NB4 (cell line): ENCODE measurements at regions not wholly inside any gene's neighbourhood (a gene's known extent, or its start where the extent isn't known, plus 50 kb on each side); places are given as distances from the start of the nearest gene placed in this dataset.
"Not testable (repeated sequence)": the region's sequence is repeated elsewhere in the genome, so short reads cannot be mapped to it uniquely, and the experiment has no call there.

Experiments used
- DNase-seq: peaks from one replicate; pipeline ENCODE4 v3.0.0; 2010; ENCODE audit warnings: low read depth
- H3K4me3 ChIP-seq: one replicate; pipeline ENCODE4 v1.5.1; 2011; ENCODE audit warnings: mild to moderate bottlenecking, low read depth, low read length, moderate library complexity
- CTCF ChIP-seq: IDR thresholded peaks from one replicate; pipeline ENCODE4 v1.5.1; 2012; ENCODE audit warnings: low read depth, low read length
- MAX ChIP-seq: IDR thresholded peaks from 2 replicates; pipeline ENCODE4 v1.6.1; 2011; ENCODE audit warnings: low read depth, low read length
- MYC ChIP-seq: IDR thresholded peaks from 2 replicates; pipeline ENCODE4 v1.6.1; 2011; ENCODE audit warnings: low read depth, low read length
- POLR2A ChIP-seq: IDR thresholded peaks from 2 replicates; pipeline ENCODE4 v1.6.1; 2011; ENCODE audit warnings: mild to moderate bottlenecking; ENCODE audit not compliant: insufficient read length; ENCODE audit errors: extremely low read depth

- H3K4me3 ChIP-seq = no peak overlapping the region
- DNase-seq = no peak
- TF ChIP-seq POLR2A (no peak), MAX (no peak), MYC (no peak), CTCF (no peak)
Measured at GRCh38 chrX:114058988-114059418, 524.9 kb upstream of the HTR2C start.

GRCh38 chrX:114057422-114057821 is 526.5 kb upstream of the HTR2C start:
- DNase-seq, H3K4me3 ChIP-seq: not testable (repeated sequence)

GRCh38 chrX:114051667-114052315 is 532.1 kb upstream of the HTR2C start:
- no peak for DNase-seq
- no peak overlapping the region for H3K4me3 ChIP-seq
- TF ChIP-seq POLR2A (no peak), MAX (no peak), MYC (no peak), CTCF (no peak)

- TF ChIP-seq POLR2A (no peak), MAX (no peak), MYC (no peak), CTCF (no peak)
- no peak for DNase-seq
- H3K4me3 ChIP-seq = no peak overlapping the region
Measured at GRCh38 chrX:114050075-114050796, 533.6 kb upstream of the HTR2C start.

GRCh38 chrX:114049063-114049462 is 534.8 kb upstream of the HTR2C start:
- DNase-seq = no peak
- H3K4me3 ChIP-seq = no peak overlapping the region
- no peak for TF ChIP-seq MAX
- TF ChIP-seq CTCF = no peak

GRCh38 chrX:114047558-114047957 is 536.3 kb upstream of the HTR2C start:
- DNase-seq = no peak
- H3K4me3 ChIP-seq = no peak overlapping the region
- TF ChIP-seq CTCF (no peak), MYC (no peak), MAX (no peak), POLR2A (no peak)
